Hepatocyte (in vitro differentiated cells): ENCODE measurements at regions not wholly inside any gene's neighbourhood (a gene's known extent, or its start where the extent isn't known, plus 50 kb on each side); places are given as distances from the start of the nearest gene placed in this dataset.

Experiments used
- CTCF ChIP-seq: fragments of 200-600 bp; sonication (generic); IDR thresholded peaks from 2 replicates; pipeline ENCODE4 v1.5.1; 2016; ENCODE audit warnings: antibody characterized with exemption, mild to moderate bottlenecking; ENCODE audit not compliant: poor library complexity
- EZH2 ChIP-seq: fragments of 200-600 bp; sonication (generic); IDR thresholded peaks from 2 replicates; pipeline ENCODE4 v1.6.1; 2016; ENCODE audit warnings: antibody characterized with exemption, mild to moderate bottlenecking, borderline replicate concordance

- TF ChIP-seq CTCF (no peak), EZH2 (no peak)
These were observed 185.0 kb downstream of the CRPPA start for GRCh38 chr7:16236381-16236780.
